Urothelium cell line (cell line): ENCODE measurements at regions not wholly inside any gene's neighbourhood (a gene's known extent, or its start where the extent isn't known, plus 50 kb on each side); places are given as distances from the start of the nearest gene placed in this dataset.
"Not testable (repeated sequence)": the region's sequence is repeated elsewhere in the genome, so short reads cannot be mapped to it uniquely, and the experiment has no call there.

Experiments
- DNase-seq: peaks from one replicate; pipeline ENCODE4 v3.0.0; 2011; ENCODE audit warnings: low spot score, mixed read lengths
- FAIRE-seq: peaks from 2 replicates; lab custom pipeline; 2011; peaks lifted over from hg19 to GRCh38; lab: Jason Lieb, UNC

DNA sequence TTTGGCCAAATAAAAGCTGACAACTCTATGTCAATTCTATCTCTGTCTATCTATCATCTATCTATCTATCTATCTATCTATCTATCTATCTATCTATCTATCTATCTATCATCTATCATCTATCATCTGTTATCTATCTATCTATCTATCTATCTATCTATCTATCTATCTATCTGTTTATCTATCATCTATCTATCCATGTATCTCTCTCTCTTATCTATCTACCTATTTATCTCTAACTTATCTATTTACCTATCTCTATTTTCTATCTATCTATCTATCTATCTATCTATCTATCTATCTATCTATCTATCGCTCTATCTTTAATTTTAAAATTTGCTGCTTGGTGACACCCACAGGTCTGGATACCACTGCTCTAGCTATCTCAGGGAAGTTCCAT, 271.1 kb downstream of the VRK1 start:
- not testable (repeated sequence) for DNase-seq, FAIRE-seq

DNA sequence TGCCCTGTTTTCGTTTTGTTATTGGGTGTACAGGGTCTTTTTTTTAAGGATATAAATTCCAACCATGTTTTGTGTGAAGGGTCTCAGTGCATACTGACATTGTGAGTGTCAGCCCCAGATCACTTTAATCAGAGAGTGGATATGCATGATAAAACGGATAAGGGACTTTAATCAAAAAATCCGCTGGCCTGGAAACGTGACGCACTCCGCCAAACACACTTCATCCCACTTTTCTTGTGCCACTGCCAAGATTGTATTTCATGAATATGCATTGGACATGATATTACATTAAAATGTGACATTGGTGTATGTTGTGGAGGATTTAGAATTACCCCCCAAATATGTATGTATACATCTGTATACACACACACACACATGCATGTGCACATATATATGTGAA, 273.1 kb downstream of the VRK1 start:
- DNase-seq (no peak), FAIRE-seq (no peak)

DNA sequence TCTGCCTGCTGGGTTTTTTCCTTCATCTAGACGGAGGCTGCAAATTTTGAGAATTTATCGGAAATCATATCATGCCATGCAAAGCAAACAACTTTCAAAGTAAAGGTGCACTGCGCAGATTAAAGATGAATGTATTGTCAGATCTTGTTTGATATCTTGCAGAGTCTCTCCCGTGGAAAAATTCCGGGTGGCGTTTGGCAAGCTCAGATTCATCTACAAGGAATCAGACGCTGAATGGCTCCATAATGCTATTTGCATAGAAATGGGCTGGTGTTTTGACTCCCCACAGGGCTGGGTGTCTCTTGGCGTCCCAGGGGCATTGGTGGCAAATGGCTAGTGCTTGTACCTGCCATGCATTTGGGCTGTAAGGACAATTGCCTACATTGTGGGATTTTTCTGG, 274.0 kb downstream of the VRK1 start:
- no peak for FAIRE-seq
- no peak for DNase-seq

- DNase-seq (no peak), FAIRE-seq (no peak)
These were observed 276.4 kb downstream of the VRK1 start for GRCh38 chr14:97073622-97074021.

DNA sequence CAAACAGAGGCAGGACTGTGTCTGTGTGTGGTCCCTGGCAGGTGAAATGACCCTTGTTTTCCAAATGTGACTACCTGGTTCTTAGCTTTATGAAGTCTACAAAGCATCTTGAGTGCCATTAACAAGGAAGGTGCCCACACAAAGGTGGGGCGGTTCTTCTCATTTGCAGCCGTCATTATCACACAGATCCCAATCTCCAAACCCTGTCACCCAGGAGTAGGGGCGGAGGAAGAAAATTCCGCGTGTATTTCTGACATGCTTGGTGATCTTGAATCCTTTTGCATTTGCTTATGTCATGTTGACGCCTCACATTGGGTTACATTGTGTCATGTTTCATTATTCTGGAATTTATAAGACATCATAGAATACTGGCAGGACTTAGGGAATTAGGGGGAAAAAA, 277.3 kb downstream of the VRK1 start:
- FAIRE-seq (no peak), DNase-seq (no peak)

DNA sequence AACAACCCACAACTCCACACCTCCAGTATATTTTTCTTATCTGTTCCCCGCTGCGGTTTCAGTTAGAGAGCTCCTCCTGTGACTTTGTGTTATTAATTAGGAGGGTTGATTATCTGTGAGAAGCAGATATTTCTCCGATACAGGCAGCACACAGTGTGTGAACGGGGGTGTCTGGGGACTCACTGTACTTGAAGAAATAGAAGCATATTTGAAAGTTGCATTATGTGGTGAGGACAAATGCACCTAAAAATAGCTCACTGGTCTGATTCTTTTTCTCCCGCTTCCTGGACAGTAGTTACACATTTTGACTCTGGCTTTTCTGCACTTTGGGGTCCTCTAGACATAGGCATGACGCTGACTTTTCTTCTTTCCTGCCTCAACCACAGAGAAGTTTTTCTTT, 277.7 kb downstream of the VRK1 start:
- DNase-seq (no peak), FAIRE-seq (no peak)

DNA sequence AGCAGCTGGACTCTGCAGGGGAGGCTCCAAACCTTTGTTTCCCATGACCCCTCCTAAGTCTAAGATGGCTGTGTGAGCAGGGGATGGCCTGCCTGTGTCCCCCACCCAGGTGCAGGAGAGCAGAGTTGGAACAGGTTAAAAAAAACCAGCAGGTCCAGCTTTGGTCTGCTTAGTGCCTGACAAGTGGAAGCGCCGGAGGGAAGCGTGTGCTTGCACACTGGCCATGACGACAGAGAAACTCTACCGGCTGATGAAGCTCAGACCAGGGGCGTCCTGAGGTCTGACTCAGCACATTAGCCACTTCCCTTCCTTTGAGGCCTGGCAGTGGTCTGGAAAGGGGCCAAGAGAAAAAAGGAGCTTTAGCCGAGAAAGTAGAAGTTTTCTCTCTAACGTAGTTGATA, 280.1 kb downstream of the VRK1 start:
- DNase-seq = peak; percentile 84
- FAIRE-seq = no peak

- FAIRE-seq = no peak
- DNase-seq = no peak
These were observed 280.5 kb downstream of the VRK1 start for GRCh38 chr14:97077687-97078086.

GRCh38 chr14:97080991-97081390, 283.8 kb downstream of the VRK1 start:
- no peak for DNase-seq

GRCh38 chr14:97095269-97095668, 298.1 kb downstream of the VRK1 start:
- FAIRE-seq (no peak), DNase-seq (no peak)

More at GRCh38 chr14:97080991-97081390, 283.8 kb downstream of the VRK1 start:
- no peak for FAIRE-seq

GRCh38 chr14:97097296-97097695, 300.1 kb downstream of the VRK1 start:
- FAIRE-seq = no peak
- DNase-seq = no peak

DNA sequence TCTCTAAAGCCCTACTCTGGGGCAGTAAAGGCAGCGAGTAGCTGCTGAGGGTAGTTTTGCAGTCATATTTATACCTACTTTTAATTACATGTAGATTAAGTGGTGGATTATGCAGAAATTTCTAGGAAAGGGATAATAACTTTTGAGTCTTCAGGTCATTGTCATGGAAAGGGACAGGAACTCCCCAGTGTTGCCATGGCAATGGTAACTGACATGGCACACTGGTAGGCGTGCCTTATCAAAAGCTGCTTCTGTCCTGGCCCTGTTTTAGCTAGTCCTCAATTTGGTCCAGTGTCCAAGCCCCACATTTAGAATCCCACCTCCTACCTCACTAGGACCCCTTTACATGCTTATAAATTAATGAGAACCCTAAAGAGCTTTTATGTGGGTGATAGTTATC, 303.1 kb downstream of the VRK1 start:
- DNase-seq (no peak), FAIRE-seq (no peak)

- DNase-seq (no peak), FAIRE-seq (no peak)
These were observed 304.4 kb downstream of the VRK1 start for GRCh38 chr14:97101561-97101960.

GRCh38 chr14:97104029-97104428, 306.8 kb downstream of the VRK1 start:
- FAIRE-seq (no peak), DNase-seq (no peak)

DNA sequence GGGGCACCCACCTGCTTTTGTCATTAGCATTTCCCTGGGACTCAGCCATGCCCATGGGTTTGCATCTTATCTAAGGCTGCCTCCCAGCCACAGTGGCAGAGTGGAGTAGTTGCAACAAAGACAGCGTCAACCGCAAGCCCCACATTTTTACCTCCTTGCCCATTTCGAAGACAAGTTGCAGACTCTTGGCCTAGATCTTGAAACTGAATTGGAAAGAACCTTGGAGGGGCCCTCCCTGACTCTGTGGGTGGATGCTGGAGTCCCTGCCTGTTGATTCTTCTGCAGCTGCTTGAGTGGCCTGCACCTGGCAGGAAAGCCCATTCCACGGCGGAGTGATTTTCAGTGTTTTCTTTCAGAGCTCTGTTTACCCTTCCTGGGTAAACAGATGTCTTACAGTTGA, 309.0 kb downstream of the VRK1 start:
- no peak for FAIRE-seq
- no peak for DNase-seq

DNA sequence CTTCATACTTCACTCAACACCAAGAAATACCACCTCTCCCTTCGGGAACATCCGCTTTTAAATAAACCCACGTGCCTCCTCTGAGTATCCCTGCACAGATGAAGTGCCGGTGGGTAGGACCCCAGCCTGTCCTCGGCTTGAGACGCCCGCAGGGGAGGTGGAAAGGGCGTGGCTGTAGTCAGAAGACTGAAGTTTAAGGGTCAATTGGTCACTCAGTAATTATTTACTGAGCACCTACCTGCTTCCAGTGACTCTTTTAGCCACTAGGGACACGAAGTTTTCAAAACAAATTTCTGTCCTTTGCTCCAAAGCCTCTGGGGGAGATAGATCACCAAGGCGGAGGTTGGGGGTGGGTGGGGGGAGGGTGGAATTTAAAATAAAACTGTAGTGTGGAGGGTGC, 309.4 kb downstream of the VRK1 start:
- FAIRE-seq = no peak
- DNase-seq = no peak

DNA sequence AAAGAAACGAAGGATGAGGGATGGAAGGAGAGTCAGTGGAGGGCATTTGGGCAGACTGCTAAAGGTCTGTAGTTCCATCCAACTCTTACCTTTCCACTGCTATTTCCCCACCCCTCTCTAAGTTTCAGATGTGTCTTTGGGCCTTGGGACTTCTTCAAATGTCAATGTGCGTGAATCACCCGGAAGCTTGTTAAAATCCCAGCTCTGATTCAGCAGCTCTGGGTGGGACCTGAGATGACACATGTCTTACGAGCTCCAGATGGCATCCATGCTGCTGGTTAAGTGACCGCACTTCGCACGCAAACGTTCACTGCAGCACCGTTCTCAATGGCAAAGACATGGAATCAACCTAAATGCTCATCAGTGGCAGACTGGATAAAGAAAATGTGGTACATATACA, 309.9 kb downstream of the VRK1 start:
- DNase-seq (peak; percentile 63), FAIRE-seq (no peak)

GRCh38 chr14:97107760-97108159, 310.6 kb downstream of the VRK1 start:
- FAIRE-seq = no peak
- peak; percentile 29 for DNase-seq

GRCh38 chr14:97109234-97109633, 312.1 kb downstream of the VRK1 start:
- DNase-seq (no peak), FAIRE-seq (no peak)

GRCh38 chr14:97113339-97113738, 316.2 kb downstream of the VRK1 start:
- FAIRE-seq = no peak
- DNase-seq = no peak

DNA sequence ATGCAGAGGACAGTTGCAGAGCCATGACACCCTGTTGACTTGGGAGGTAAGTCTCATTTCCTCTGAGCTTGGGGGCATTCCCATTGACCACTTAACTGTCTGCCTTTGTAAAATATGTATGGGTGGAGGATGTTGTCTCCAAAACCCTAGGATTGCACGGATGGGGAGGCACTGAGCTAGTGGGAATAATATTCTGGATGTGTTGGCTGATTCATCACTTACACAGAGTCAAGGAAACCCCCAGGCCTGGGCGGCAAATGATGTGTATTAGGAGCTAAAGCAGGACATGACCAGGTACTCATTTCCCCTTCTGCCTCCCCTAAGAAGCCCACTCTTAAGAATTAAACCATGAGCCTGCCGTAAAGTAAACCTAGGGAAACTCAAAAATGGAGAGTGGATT, 319.4 kb downstream of the VRK1 start:
- FAIRE-seq (no peak), DNase-seq (no peak)

DNA sequence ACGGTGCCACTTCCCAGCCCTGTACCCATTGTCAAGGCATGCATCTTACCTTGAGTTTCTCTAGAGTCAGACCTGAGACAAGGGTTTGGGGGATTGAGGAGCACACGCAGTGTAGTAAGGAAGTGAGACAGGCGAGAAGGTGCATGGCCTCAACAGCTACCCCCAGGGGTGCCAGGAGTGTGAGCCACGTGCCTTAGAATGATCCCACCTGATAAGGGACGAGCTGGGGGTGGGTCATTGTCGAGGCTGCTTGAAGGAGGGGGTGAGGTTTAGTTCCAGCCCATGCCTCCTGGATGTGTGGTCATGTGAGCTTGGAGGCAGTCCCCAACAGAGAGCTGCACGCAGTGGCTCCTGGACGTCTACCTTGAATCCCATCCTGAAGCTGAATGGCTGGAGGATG, 320.5 kb downstream of the VRK1 start:
- DNase-seq (no peak), FAIRE-seq (no peak)

- DNase-seq (no peak), FAIRE-seq (no peak)
These were observed 323.0 kb downstream of the VRK1 start for GRCh38 chr14:97120204-97120603.

- FAIRE-seq (no peak), DNase-seq (no peak)
These were observed 323.4 kb downstream of the VRK1 start for GRCh38 chr14:97120611-97121031.
